ENCODE measurements at regions not wholly inside any gene's neighbourhood (a gene's known extent, or its start where the extent isn't known, plus 50 kb on each side); places are given as distances from the start of the nearest gene placed in this dataset.

DNA sequence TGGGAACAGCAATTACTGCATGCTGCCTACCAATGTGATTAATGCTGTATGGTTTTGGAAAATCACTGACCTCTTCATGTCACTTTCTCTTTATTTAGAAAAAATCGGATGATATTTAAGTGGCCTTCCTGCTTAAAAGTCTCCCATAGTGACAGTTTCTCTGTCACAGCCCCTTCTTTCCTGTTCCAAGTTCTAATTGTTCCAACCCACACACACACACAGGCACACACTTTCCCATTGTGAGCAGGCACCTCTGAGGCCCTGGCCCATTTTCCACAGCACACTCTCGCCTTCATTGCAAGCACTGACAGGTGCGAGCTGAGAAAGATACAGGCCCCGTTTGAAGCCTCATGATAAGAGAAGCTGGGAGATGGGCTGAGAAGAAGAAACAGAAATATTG lies 505.9 kb downstream of the HS3ST4 start:
- Histone ChIP-seq H3K27me3 (no peaks in the 10 kb centered on the region), H3K27ac (no peak overlapping the region), H3K4me3 (no peak overlapping the region), H3K9me3 (peaks cover 0 to 3% (median 0%) of the 10 kb centered on the region in 4 donors), H3K36me3 (no peaks in the 10 kb centered on the region), H3K4me1 (no peaks in the 10 kb centered on the region)
- TF ChIP-seq, protein P1, sequence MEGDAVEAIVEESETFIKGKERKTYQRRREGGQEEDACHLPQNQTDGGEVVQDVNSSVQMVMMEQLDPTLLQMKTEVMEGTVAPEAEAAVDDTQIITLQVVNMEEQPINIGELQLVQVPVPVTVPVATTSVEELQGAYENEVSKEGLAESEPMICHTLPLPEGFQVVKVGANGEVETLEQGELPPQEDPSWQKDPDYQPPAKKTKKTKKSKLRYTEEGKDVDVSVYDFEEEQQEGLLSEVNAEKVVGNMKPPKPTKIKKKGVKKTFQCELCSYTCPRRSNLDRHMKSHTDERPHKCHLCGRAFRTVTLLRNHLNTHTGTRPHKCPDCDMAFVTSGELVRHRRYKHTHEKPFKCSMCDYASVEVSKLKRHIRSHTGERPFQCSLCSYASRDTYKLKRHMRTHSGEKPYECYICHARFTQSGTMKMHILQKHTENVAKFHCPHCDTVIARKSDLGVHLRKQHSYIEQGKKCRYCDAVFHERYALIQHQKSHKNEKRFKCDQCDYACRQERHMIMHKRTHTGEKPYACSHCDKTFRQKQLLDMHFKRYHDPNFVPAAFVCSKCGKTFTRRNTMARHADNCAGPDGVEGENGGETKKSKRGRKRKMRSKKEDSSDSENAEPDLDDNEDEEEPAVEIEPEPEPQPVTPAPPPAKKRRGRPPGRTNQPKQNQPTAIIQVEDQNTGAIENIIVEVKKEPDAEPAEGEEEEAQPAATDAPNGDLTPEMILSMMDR (IDR thresholded peaks at IDR 0.05): no peak
- TF ChIP-seq EP300 (IDR thresholded peaks at IDR 0.05) (no peak), POLR2AphosphoS5 (IDR thresholded peaks at IDR 0.05) (no peak), POLR2A (IDR thresholded peaks at IDR 0.05) (no peak)
- 60 to 74% methylated on average over 4 of the region's 4 CpGs for WGBS, 2 donors
- no peak for DNase-seq
- intact Hi-C loops (cut with DNase I): no loop called here

DNA sequence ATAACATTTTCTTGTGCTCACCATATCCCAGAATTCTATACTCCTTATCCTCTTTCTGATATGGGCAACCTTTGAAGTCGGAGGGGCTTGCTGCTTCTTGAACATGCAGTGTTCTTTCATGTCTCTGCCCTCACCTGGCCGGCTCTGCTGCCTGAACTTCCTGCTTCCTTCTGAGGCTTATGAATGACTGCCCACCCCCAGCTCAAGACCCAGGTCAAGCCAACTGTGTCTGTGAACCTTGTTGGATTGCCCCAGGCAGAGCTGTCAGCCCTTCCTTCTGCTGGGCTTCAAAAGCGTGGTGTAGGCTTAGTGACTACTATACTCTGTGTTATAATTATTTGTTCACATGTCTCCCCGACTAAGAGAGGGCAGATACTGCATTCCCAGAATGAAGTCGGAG lies 506.5 kb downstream of the HS3ST4 start:
- Histone ChIP-seq H3K4me1 (no peaks in the 10 kb centered on the region), H3K9me3 (peaks cover 0 to 3% (median 0%) of the 10 kb centered on the region in 4 donors), H3K4me3 (no peak overlapping the region), H3K27ac (no peak overlapping the region), H3K27me3 (no peaks in the 10 kb centered on the region), H3K36me3 (no peaks in the 10 kb centered on the region)
- WGBS, 2 donors: 47 to 59% methylated on average over 5 of the region's 5 CpGs
- TF ChIP-seq, protein P1 (IDR thresholded peaks at IDR 0.05): no peak
- no peak for TF ChIP-seq POLR2AphosphoS5 (IDR thresholded peaks at IDR 0.05)
- TF ChIP-seq EP300 (IDR thresholded peaks at IDR 0.05): no peak
- no peak for TF ChIP-seq POLR2A (IDR thresholded peaks at IDR 0.05)
- intact Hi-C loops (cut with DNase I): no loop called here
- DNase-seq: no peak

DNA sequence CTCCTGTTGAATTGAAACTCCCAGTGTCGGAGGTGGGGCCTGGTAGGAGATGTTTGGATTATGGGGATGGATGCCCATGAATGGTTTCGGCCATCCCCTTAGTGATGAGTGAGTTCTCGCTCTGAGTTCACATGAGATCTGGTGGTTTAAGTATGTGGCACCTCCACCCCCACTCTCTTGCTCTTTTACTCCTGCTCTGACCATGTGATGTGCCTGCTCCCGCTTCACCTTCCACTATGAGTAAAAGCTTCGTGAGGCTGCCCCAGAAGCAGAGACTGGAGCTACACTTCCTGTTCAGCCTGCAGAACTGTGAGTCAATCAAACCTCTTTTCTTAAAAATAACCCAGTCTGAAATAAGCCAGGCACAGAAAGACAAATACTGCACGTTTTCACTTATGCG lies 512.4 kb downstream of the HS3ST4 start:
- H3K36me3 ChIP-seq: no peaks in the 10 kb centered on the region
- H3K27me3 ChIP-seq: no peaks in the 10 kb centered on the region
- WGBS, 2 donors: 79% methylated on average over 7 of the region's 7 CpGs
- no peak overlapping the region for H3K4me3 ChIP-seq
- DNase-seq: no peak
- TF ChIP-seq POLR2A (IDR thresholded peaks at IDR 0.05) (no peak), POLR2AphosphoS5 (IDR thresholded peaks at IDR 0.05) (no peak), EP300 (IDR thresholded peaks at IDR 0.05) (no peak)
- TF ChIP-seq, protein P1 (IDR thresholded peaks at IDR 0.05): no peak
- peaks cover 0 to 2% (median 0%) of the 10 kb centered on the region in 4 donors for H3K9me3 ChIP-seq
- no peak overlapping the region for H3K27ac ChIP-seq
- intact Hi-C loops (cut with DNase I): no loop called here
- H3K4me1 ChIP-seq: no peaks in the 10 kb centered on the region

DNA sequence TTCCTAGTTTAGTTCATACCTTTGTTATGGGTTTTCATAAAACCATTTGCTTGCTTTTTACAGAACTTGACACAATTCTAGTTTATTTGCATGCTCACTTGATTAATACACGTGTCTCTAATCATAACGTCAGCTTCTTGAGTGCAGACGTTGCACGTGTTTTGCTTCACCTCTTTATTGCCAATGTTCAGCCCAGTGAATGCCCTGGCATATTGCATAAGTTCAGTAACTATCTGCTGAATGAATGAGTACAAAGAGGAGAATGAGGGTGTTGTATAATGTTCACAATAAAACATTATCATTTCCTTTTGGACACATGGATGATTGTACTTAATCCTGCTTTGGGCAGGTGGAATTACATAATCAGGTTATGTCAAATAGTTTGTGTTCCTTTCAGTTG lies 519.8 kb downstream of the HS3ST4 start:
- Histone ChIP-seq H3K27ac (no peak overlapping the region), H3K4me3 (no peak overlapping the region), H3K9me3 (peaks cover 0 to 2% (median 0%) of the 10 kb centered on the region in 4 donors), H3K36me3 (no peaks in the 10 kb centered on the region), H3K27me3 (no peaks in the 10 kb centered on the region), H3K4me1 (no peaks in the 10 kb centered on the region)
- DNase-seq: no peak
- no peak for TF ChIP-seq POLR2A (IDR thresholded peaks at IDR 0.05)
- TF ChIP-seq, protein P1 (IDR thresholded peaks at IDR 0.05): no peak
- TF ChIP-seq EP300 (IDR thresholded peaks at IDR 0.05): no peak
- TF ChIP-seq POLR2AphosphoS5 (IDR thresholded peaks at IDR 0.05): no peak
- WGBS, 2 donors: 28 to 68% methylated on average over 4 of the region's 4 CpGs
- intact Hi-C loops (cut with DNase I): no loop called here

DNA sequence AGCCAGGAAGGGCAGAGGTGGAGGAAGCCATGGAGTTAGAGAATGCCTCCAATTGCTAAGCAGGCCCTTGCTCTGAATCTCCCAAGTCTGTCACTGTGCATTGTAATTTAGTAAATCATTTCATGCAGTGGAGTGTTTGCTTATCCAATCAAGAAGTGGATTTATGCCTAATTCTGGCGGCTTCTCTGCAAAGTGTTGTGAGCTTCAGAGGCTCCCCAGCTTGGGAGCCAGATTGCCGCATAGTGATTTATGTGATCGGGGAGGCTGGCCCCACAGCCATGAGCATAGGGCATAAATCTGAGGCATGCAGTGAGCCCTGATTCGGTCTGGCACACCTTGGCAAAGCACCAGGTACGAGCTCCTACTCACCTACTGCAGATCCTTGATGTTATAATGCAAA lies 520.8 kb downstream of the HS3ST4 start:
- H3K4me1 ChIP-seq: no peaks in the 10 kb centered on the region
- H3K27me3 ChIP-seq: no peaks in the 10 kb centered on the region
- no peak overlapping the region for H3K4me3 ChIP-seq
- H3K27ac ChIP-seq: no peak overlapping the region
- no peak for DNase-seq
- 58 to 83% methylated on average over 5 of the region's 5 CpGs for WGBS, 2 donors
- peaks cover 0 to 2% (median 0%) of the 10 kb centered on the region in 4 donors for H3K9me3 ChIP-seq
- intact Hi-C loops (cut with DNase I): no loop called here
- H3K36me3 ChIP-seq: no peaks in the 10 kb centered on the region
- TF ChIP-seq, protein P1 (IDR thresholded peaks at IDR 0.05): no peak
- no peak for TF ChIP-seq POLR2A (IDR thresholded peaks at IDR 0.05)
- TF ChIP-seq EP300 (IDR thresholded peaks at IDR 0.05): no peak
- TF ChIP-seq POLR2AphosphoS5 (IDR thresholded peaks at IDR 0.05): no peak
